ENCODE measurements at regions not wholly inside any gene's neighbourhood (a gene's known extent, or its start where the extent isn't known, plus 50 kb on each side); places are given as distances from the start of the nearest gene placed in this dataset.

GRCh38 chr12:19694627-19695026 lies 255.3 kb downstream of the AEBP2 start:
- Histone ChIP-seq H3K27ac (ENCODE audit: low read depth in 1 of 2, low read length in 2 of 2) (no peak overlapping the region), H3K4me2 (replicated peaks; ENCODE audit: extremely low read depth, low read length, poor library complexity, severe bottlenecking) (no peak overlapping the region), H2AFZ (ENCODE audit: insufficient read depth, low read depth, low read length, poor library complexity, severe bottlenecking) (no peak overlapping the region), H3K9me3 (replicated peaks in 1 of 2; ENCODE audit: control insufficient read depth in 1 of 2, insufficient read depth in 1 of 2, low read length in 2 of 2) (peaks cover 0 to 2% of the 10 kb centered on the region in 2 donors), H3K79me2 (ENCODE audit: insufficient read depth, low read length) (no peaks in the 10 kb centered on the region), H3K4me1 (ENCODE audit: control insufficient read depth in 1 of 2, insufficient read depth in 2 of 2, low read length in 2 of 2) (no peaks in the 10 kb centered on the region), H3K36me3 (replicated peaks in 1 of 2; ENCODE audit: control insufficient read depth in 1 of 2, insufficient read depth in 2 of 2, low read length in 2 of 2) (no peaks in the 10 kb centered on the region), H3K27me3 (ENCODE audit: control insufficient read depth in 2 of 2, insufficient read depth in 2 of 2, low read length in 2 of 2) (no peaks in the 10 kb centered on the region), H4K20me1 (ENCODE audit: insufficient read depth, low read length) (no peaks in the 10 kb centered on the region), H3K4me3 (replicated peaks in 1 of 3; ENCODE audit: low read depth in 2 of 3, low read length in 3 of 3) (no peak overlapping the region), H3K9ac (ENCODE audit: insufficient read depth, low read length, poor library complexity, severe bottlenecking) (no peak overlapping the region)
- DNase-seq: peak in 1 of 3 donors; percentile 1
- Mint-ChIP-seq H3K36me3 (no peaks in the 10 kb centered on the region), H3K4me3 (no peak overlapping the region), H3K27me3 (ENCODE audit: low read depth in 3 of 3) (peaks cover 0 to 3% (median 0%) of the 10 kb centered on the region in 3 donors), H3K27ac (peak overlapping the region in 1 of 7 donors; percentile 1), H3K4me1 (peaks cover 22% of the 10 kb centered on the region), H3K9me3 (peaks cover 0 to 4% (median 0%) of the 10 kb centered on the region in 7 donors)
- intact Hi-C loops (cut with micrococcal nuclease): no loop called here
- TF ChIP-seq, protein P1, sequence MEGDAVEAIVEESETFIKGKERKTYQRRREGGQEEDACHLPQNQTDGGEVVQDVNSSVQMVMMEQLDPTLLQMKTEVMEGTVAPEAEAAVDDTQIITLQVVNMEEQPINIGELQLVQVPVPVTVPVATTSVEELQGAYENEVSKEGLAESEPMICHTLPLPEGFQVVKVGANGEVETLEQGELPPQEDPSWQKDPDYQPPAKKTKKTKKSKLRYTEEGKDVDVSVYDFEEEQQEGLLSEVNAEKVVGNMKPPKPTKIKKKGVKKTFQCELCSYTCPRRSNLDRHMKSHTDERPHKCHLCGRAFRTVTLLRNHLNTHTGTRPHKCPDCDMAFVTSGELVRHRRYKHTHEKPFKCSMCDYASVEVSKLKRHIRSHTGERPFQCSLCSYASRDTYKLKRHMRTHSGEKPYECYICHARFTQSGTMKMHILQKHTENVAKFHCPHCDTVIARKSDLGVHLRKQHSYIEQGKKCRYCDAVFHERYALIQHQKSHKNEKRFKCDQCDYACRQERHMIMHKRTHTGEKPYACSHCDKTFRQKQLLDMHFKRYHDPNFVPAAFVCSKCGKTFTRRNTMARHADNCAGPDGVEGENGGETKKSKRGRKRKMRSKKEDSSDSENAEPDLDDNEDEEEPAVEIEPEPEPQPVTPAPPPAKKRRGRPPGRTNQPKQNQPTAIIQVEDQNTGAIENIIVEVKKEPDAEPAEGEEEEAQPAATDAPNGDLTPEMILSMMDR (IDR thresholded peaks at IDR 0.05): no peak
- WGBS (ENCODE audit: insufficient coverage): 44% methylated on average over 1 of the region's 3 CpGs

DNA sequence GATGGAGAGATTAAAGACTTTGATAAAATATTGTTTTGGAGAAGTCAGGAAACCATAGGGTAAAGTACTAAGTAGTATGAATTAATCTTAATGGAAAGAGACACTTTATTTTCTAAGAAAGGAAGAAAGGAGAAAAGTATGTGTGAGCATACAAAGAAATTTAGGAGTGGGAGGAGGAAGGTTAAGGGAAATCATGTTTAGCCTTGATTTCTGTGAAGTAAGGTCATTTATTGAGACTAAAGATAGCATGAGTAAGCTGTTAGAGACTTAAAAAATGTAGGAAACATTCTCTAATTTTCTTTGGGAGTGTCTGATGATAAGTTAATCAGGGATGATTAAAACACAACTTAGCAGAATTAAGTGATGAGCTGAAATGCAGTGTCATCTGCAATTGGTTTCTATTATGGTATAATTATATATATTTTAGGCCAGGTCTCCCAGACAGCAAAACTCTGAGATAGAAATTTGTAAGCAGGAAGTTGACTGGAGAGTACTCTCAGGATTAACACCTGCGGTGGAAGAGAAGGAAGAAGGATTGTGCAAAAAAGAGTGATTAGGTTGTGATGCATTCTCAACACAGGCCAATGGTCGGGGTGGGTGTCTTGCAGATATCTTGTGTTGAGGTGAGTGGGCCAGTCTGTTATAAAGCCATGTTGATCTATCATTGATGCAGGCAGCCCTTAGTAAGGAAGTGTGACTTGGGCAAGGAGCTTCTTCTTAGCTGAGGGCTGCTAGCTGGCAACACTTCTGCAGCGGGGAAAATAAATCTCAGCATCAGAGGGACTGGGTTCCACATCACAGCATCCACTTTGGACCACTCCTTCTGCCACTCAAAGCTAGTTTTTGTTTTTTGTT lies 256.2 kb downstream of the AEBP2 start:
- WGBS (ENCODE audit: insufficient coverage): 26% methylated on average over 2 of the region's 3 CpGs
- no peaks in the 10 kb centered on the region for H3K27me3 ChIP-seq (ENCODE audit: control insufficient read depth in 2 of 2, insufficient read depth in 2 of 2, low read length in 2 of 2)
- Mint-ChIP-seq H3K27me3 (ENCODE audit: low read depth in 3 of 3) (peaks cover 0 to 3% (median 0%) of the 10 kb centered on the region in 3 donors), H3K27ac (peak overlapping the region in 1 of 7 donors; percentile 2), H3K4me1 (peaks cover 22% of the 10 kb centered on the region), H3K9me3 (peaks cover under 1 to 8% (median 5%) of the 10 kb centered on the region in 7 donors), H3K36me3 (no peaks in the 10 kb centered on the region), H3K4me3 (no peak overlapping the region)
- H4K20me1 ChIP-seq (ENCODE audit: insufficient read depth, low read length): no peaks in the 10 kb centered on the region
- no peaks in the 10 kb centered on the region for H3K4me1 ChIP-seq (ENCODE audit: control insufficient read depth in 1 of 2, insufficient read depth in 2 of 2, low read length in 2 of 2)
- H3K4me3 ChIP-seq (replicated peaks in 1 of 3; ENCODE audit: low read depth in 2 of 3, low read length in 3 of 3): no peak overlapping the region
- H2AFZ ChIP-seq (ENCODE audit: insufficient read depth, low read depth, low read length, poor library complexity, severe bottlenecking): no peak overlapping the region
- H3K9me3 ChIP-seq (replicated peaks in 1 of 2; ENCODE audit: control insufficient read depth in 1 of 2, insufficient read depth in 1 of 2, low read length in 2 of 2): peaks cover 4 to 5% of the 10 kb centered on the region in 2 donors
- H3K36me3 ChIP-seq (replicated peaks in 1 of 2; ENCODE audit: control insufficient read depth in 1 of 2, insufficient read depth in 2 of 2, low read length in 2 of 2): no peaks in the 10 kb centered on the region
- no peak overlapping the region for H3K4me2 ChIP-seq (replicated peaks; ENCODE audit: extremely low read depth, low read length, poor library complexity, severe bottlenecking)
- no peaks in the 10 kb centered on the region for H3K79me2 ChIP-seq (ENCODE audit: insufficient read depth, low read length)
- no peak overlapping the region for H3K27ac ChIP-seq (ENCODE audit: low read depth in 1 of 2, low read length in 2 of 2)
- DNase-seq: no peak
- intact Hi-C loops (cut with micrococcal nuclease): no loop called here
- TF ChIP-seq, protein P1 (IDR thresholded peaks at IDR 0.05): no peak
- H3K9ac ChIP-seq (ENCODE audit: insufficient read depth, low read length, poor library complexity, severe bottlenecking): no peak overlapping the region
